Endodermal cell (in vitro differentiated cells): ENCODE measurements at regions not wholly inside any gene's neighbourhood (a gene's known extent, or its start where the extent isn't known, plus 50 kb on each side); places are given as distances from the start of the nearest gene placed in this dataset.

Experiments used
- DNase-seq: peaks from one replicate; pipeline ENCODE4 v3.0.0-alpha.2; 2017
- H3K27ac ChIP-seq: 2 replicates; pipeline ENCODE4 v1.5.1; 2013; ENCODE audit warnings: mild to moderate bottlenecking, low read depth, low read length, moderate library complexity
- H3K27me3 ChIP-seq: 2 replicates; pipeline ENCODE4 v1.6.1; 2013; ENCODE audit warnings: mild to moderate bottlenecking, low read length, moderate library complexity; ENCODE audit not compliant: insufficient read depth, control insufficient read depth, poor library complexity, severe bottlenecking
- H3K36me3 ChIP-seq: 2 replicates; pipeline ENCODE4 v1.7.0; 2013; ENCODE audit warnings: mild to moderate bottlenecking, low read length, moderate library complexity; ENCODE audit not compliant: control insufficient read depth, insufficient read depth
- H3K4me1 ChIP-seq: one replicate; pipeline ENCODE4 v1.7.0; 2013; ENCODE audit warnings: low read length; ENCODE audit not compliant: control insufficient read depth, insufficient read depth
- H3K4me3 ChIP-seq: 2 replicates; pipeline ENCODE4 v1.5.1; 2013; ENCODE audit warnings: mild to moderate bottlenecking, low read length, moderate library complexity
- H3K9ac ChIP-seq: 2 replicates; pipeline ENCODE4 v1.6.1; 2013; ENCODE audit warnings: mild to moderate bottlenecking, low read length, moderate library complexity; ENCODE audit not compliant: poor library complexity, severe bottlenecking; ENCODE audit errors: extremely low read depth
- H3K9me3 ChIP-seq: 2 replicates; pipeline ENCODE4 v1.6.1; 2013; ENCODE audit warnings: mild to moderate bottlenecking, low read length, moderate library complexity; ENCODE audit not compliant: control insufficient read depth
- H3K27ac Mint-ChIP-seq: 2 replicates; pipeline ENCODE4 v1.8.0; 2020; ENCODE audit warnings: mixed read lengths
- H3K27me3 Mint-ChIP-seq: 2 replicates; pipeline ENCODE4 v1.8.0; 2021; ENCODE audit warnings: mild to moderate bottlenecking, mixed read lengths; ENCODE audit not compliant: insufficient read depth
- H3K36me3 Mint-ChIP-seq: 2 replicates; pipeline ENCODE4 v1.8.0; 2020; ENCODE audit warnings: low read depth, mixed read lengths
- H3K4me1 Mint-ChIP-seq: 2 replicates; pipeline ENCODE4 v1.8.0; 2020; ENCODE audit warnings: mixed read lengths
- H3K4me3 Mint-ChIP-seq: 2 replicates; pipeline ENCODE4 v1.8.0; 2020; ENCODE audit warnings: mild to moderate bottlenecking, moderate library complexity, mixed read lengths
- H3K9me3 Mint-ChIP-seq: 2 replicates; pipeline ENCODE4 v1.8.0; 2020; ENCODE audit warnings: mild to moderate bottlenecking, mixed read lengths
- CTCF ChIP-seq: fragments of 200-600 bp; sonication (generic); conservative IDR thresholded peaks from 2 replicates; pipeline ENCODE4 v1.5.0; 2021; ENCODE audit warnings: antibody characterized with exemption, mild to moderate bottlenecking
- WGBS, 2 experiments: methylation state at CpG; one replicate each; pipeline versions ENCODE4 v1.1.5 to v1.1.7; 2013; ENCODE audit warnings: missing lambda C conversion rate in 2 of 2, mixed read lengths in 1 of 2; ENCODE audit not compliant: insufficient coverage in 1 of 2, insufficient read length in 1 of 2; 5-methylcytosine and 5-hydroxymethylcytosine counted together

GRCh38 chr4:159979953-159980352, 877.1 kb downstream of the RAPGEF2 start:
- Histone ChIP-seq H3K27me3 (no peaks in the 10 kb centered on the region), H3K27ac (no peak overlapping the region), H3K9ac (no peak overlapping the region), H3K4me3 (peak overlapping the region; percentile 27), H3K4me1 (no peaks in the 10 kb centered on the region), H3K36me3 (no peaks in the 10 kb centered on the region), H3K9me3 (peaks cover 16% of the 10 kb centered on the region)
- DNase-seq: no peak
- no peak overlapping the region for H3K27ac Mint-ChIP-seq
- H3K27me3 Mint-ChIP-seq: no peaks in the 10 kb centered on the region
- WGBS, 2 experiments: no CpG with 5 or more reads among the region's 1 CpG
- peaks cover 11% of the 10 kb centered on the region for H3K9me3 Mint-ChIP-seq
- H3K4me3 Mint-ChIP-seq: no peak overlapping the region
- peaks cover 6% of the 10 kb centered on the region for H3K36me3 Mint-ChIP-seq
- peaks cover 32% of the 10 kb centered on the region for H3K4me1 Mint-ChIP-seq
- TF ChIP-seq CTCF: no peak

GRCh38 chr4:159980826-159981468, 878.1 kb downstream of the RAPGEF2 start:
- H3K36me3 ChIP-seq: no peaks in the 10 kb centered on the region
- no peaks in the 10 kb centered on the region for H3K4me1 ChIP-seq
- no peak overlapping the region for H3K27ac Mint-ChIP-seq
- no peak overlapping the region for H3K27ac ChIP-seq
- H3K27me3 Mint-ChIP-seq: peaks cover 2% of the 10 kb centered on the region
- DNase-seq: no peak
- no peak overlapping the region for H3K4me3 Mint-ChIP-seq
- peaks cover 9% of the 10 kb centered on the region for H3K9me3 Mint-ChIP-seq
- TF ChIP-seq CTCF: no peak
- no peak overlapping the region for H3K4me3 ChIP-seq
- H3K36me3 Mint-ChIP-seq: peaks cover 4% of the 10 kb centered on the region
- peaks cover 29% of the 10 kb centered on the region for H3K4me1 Mint-ChIP-seq
- H3K9me3 ChIP-seq: peaks cover 16% of the 10 kb centered on the region
- H3K9ac ChIP-seq: no peak overlapping the region
- H3K27me3 ChIP-seq: no peaks in the 10 kb centered on the region
- 99 to 100% methylated on average over 2 to 3 of the region's 3 CpGs for WGBS, 2 experiments

GRCh38 chr4:159981469-159981856, 878.6 kb downstream of the RAPGEF2 start:
- peaks cover 16% of the 10 kb centered on the region for H3K9me3 ChIP-seq
- Mint-ChIP-seq H3K27ac (no peak overlapping the region), H3K4me3 (no peak overlapping the region), H3K9me3 (peaks cover 4% of the 10 kb centered on the region), H3K27me3 (peaks cover 2% of the 10 kb centered on the region), H3K36me3 (no peaks in the 10 kb centered on the region), H3K4me1 (peaks cover 24% of the 10 kb centered on the region)
- TF ChIP-seq CTCF: no peak
- DNase-seq: no peak
- H3K4me3 ChIP-seq: no peak overlapping the region
- no peaks in the 10 kb centered on the region for H3K27me3 ChIP-seq
- H3K4me1 ChIP-seq: no peaks in the 10 kb centered on the region
- no peak overlapping the region for H3K9ac ChIP-seq
- H3K36me3 ChIP-seq: no peaks in the 10 kb centered on the region
- H3K27ac ChIP-seq: no peak overlapping the region
